ENCODE measurements at regions not wholly inside any gene's neighbourhood (a gene's known extent, or its start where the extent isn't known, plus 50 kb on each side); places are given as distances from the start of the nearest gene placed in this dataset.

GRCh38 chr7:115522174-115522573 is 508.4 kb downstream of the TFEC start:
- TF ChIP-seq CTCF (conservative IDR thresholded peaks at IDR 0.05) = no peak
- no peak overlapping the region for H3K27ac ChIP-seq

- H3K27ac ChIP-seq = no peak overlapping the region
Measured at GRCh38 chr7:115516341-115516740, 514.2 kb downstream of the TFEC start.

GRCh38 chr7:115511330-115511729 is 519.2 kb downstream of the TFEC start:
- H3K27ac ChIP-seq = no peak overlapping the region
- TF ChIP-seq CTCF (conservative IDR thresholded peaks at IDR 0.05) = peak; percentile 51

More at GRCh38 chr7:115516341-115516740, 514.2 kb downstream of the TFEC start:
- TF ChIP-seq CTCF (conservative IDR thresholded peaks at IDR 0.05) = no peak

- no peak for TF ChIP-seq CTCF (conservative IDR thresholded peaks at IDR 0.05)
- no peak overlapping the region for H3K27ac ChIP-seq
Measured at GRCh38 chr7:115505136-115505535, 525.4 kb downstream of the TFEC start.

GRCh38 chr7:115499956-115500355 is 530.6 kb downstream of the TFEC start:
- H3K27ac ChIP-seq = no peak overlapping the region
- TF ChIP-seq CTCF (conservative IDR thresholded peaks at IDR 0.05) = no peak

- H3K27ac ChIP-seq = no peak overlapping the region
- TF ChIP-seq CTCF (conservative IDR thresholded peaks at IDR 0.05) = no peak
Measured at GRCh38 chr7:115496006-115496405, 534.6 kb downstream of the TFEC start.

GRCh38 chr7:115494529-115495147 is 535.9 kb downstream of the TFEC start:
- H3K27ac ChIP-seq = no peak overlapping the region
- TF ChIP-seq CTCF (conservative IDR thresholded peaks at IDR 0.05) = no peak

Measured in VCaP (cell line).